SK-N-MC (cell line): ENCODE measurements at regions not wholly inside any gene's neighbourhood (a gene's known extent, or its start where the extent isn't known, plus 50 kb on each side); places are given as distances from the start of the nearest gene placed in this dataset.

Experiments used
- DNase-seq: peaks from one replicate; pipeline ENCODE4 v3.0.0-alpha.2; 2011; ENCODE audit warnings: low read depth, low spot score
- H3K27ac ChIP-seq: fragments of 200-600 bp; sonication (generic); 2 replicates; pipeline ENCODE4 v1.5.1; 2016; ENCODE audit warnings: mixed run types
- H3K36me3 ChIP-seq: fragments of 200-600 bp; sonication (generic); 2 replicates; pipeline ENCODE4 v1.6.1; 2017; ENCODE audit warnings: antibody characterized with exemption, low read length, mixed read lengths; ENCODE audit not compliant: insufficient read depth
- H3K4me3 ChIP-seq: fragments of 200-600 bp; sonication (generic); 2 replicates; pipeline ENCODE4 v1.5.1; 2016
- H3K9ac ChIP-seq: fragments of 200-600 bp; sonication (generic); 2 replicates; pipeline ENCODE4 v1.8.0; 2017; ENCODE audit warnings: mixed run types, mixed read lengths; ENCODE audit not compliant: insufficient read length
- H3K9me3 ChIP-seq: fragments of 200-600 bp; sonication (generic); 2 replicates; pipeline ENCODE4 v1.6.1; 2017; ENCODE audit warnings: low read depth, mild to moderate bottlenecking, antibody characterized with exemption, low read length, moderate library complexity, mixed read lengths
- EZH2 ChIP-seq: fragments of 200-600 bp; sonication (generic); IDR thresholded peaks from one replicate; pipeline ENCODE4 v1.6.1; 2017; ENCODE audit warnings: antibody characterized with exemption
- FOXP2 ChIP-seq: optimal IDR thresholded peaks from 2 replicates; pipeline ENCODE3; 2011; ENCODE audit warnings: mild to moderate bottlenecking, moderate library complexity; ENCODE audit not compliant: insufficient read depth; ENCODE audit errors: extremely low read length, control extremely low read depth
- POLR2AphosphoS5 ChIP-seq: IDR thresholded peaks from 2 replicates; pipeline ENCODE4 v1.6.1; 2012; ENCODE audit warnings: mild to moderate bottlenecking, low read depth, low read length, borderline replicate concordance

- Histone ChIP-seq H3K27ac (no peak overlapping the region), H3K9me3 (no peaks in the 10 kb centered on the region), H3K9ac (no peak overlapping the region), H3K4me3 (no peak overlapping the region), H3K36me3 (no peaks in the 10 kb centered on the region)
- TF ChIP-seq POLR2AphosphoS5, result no peak
- no peak for TF ChIP-seq FOXP2
- TF ChIP-seq EZH2, result no peak
- no peak for DNase-seq
Measured at GRCh38 chr15:39486621-39487457, 94.0 kb upstream of the THBS1 start.

- no peak overlapping the region for H3K27ac ChIP-seq
- H3K9me3 ChIP-seq, result no peaks in the 10 kb centered on the region
- no peak overlapping the region for H3K4me3 ChIP-seq
- H3K9ac ChIP-seq, result no peak overlapping the region
- TF ChIP-seq EZH2, result no peak
- no peak for TF ChIP-seq FOXP2
- TF ChIP-seq POLR2AphosphoS5, result no peak
- DNase-seq, result no peak
- no peaks in the 10 kb centered on the region for H3K36me3 ChIP-seq
Measured at GRCh38 chr15:39487458-39487735, 93.5 kb upstream of the THBS1 start.

- H3K9me3 ChIP-seq, result no peaks in the 10 kb centered on the region
- H3K36me3 ChIP-seq, result no peaks in the 10 kb centered on the region
- no peak overlapping the region for H3K9ac ChIP-seq
- no peak overlapping the region for H3K4me3 ChIP-seq
- TF ChIP-seq FOXP2 (no peak), EZH2 (no peak), POLR2AphosphoS5 (no peak)
- no peak for DNase-seq
- H3K27ac ChIP-seq, result no peak overlapping the region
Measured at GRCh38 chr15:39488516-39488915, 92.4 kb upstream of the THBS1 start.

- no peak overlapping the region for H3K27ac ChIP-seq
- no peak overlapping the region for H3K4me3 ChIP-seq
- H3K9me3 ChIP-seq, result no peaks in the 10 kb centered on the region
- H3K9ac ChIP-seq, result no peak overlapping the region
- no peak for TF ChIP-seq POLR2AphosphoS5
- no peak for TF ChIP-seq EZH2
- no peak for TF ChIP-seq FOXP2
- DNase-seq, result no peak
- H3K36me3 ChIP-seq, result no peaks in the 10 kb centered on the region
Measured at GRCh38 chr15:39488961-39489360, 91.9 kb upstream of the THBS1 start.

GRCh38 chr15:39491115-39491885 is 89.6 kb upstream of the THBS1 start:
- no peak for DNase-seq
- Histone ChIP-seq H3K27ac (no peak overlapping the region), H3K4me3 (no peak overlapping the region), H3K36me3 (no peaks in the 10 kb centered on the region), H3K9ac (no peak overlapping the region), H3K9me3 (no peaks in the 10 kb centered on the region)
- TF ChIP-seq POLR2AphosphoS5, result no peak
- no peak for TF ChIP-seq EZH2
- no peak for TF ChIP-seq FOXP2

GRCh38 chr15:39491886-39492490 is 88.9 kb upstream of the THBS1 start:
- no peak for TF ChIP-seq FOXP2
- no peak for TF ChIP-seq EZH2
- TF ChIP-seq POLR2AphosphoS5, result no peak
- Histone ChIP-seq H3K27ac (no peak overlapping the region), H3K9ac (no peak overlapping the region), H3K9me3 (no peaks in the 10 kb centered on the region), H3K36me3 (no peaks in the 10 kb centered on the region), H3K4me3 (no peak overlapping the region)
- DNase-seq, result no peak

- no peak for TF ChIP-seq POLR2AphosphoS5
- TF ChIP-seq FOXP2, result no peak
- TF ChIP-seq EZH2, result no peak
- Histone ChIP-seq H3K4me3 (no peak overlapping the region), H3K27ac (no peak overlapping the region), H3K36me3 (no peaks in the 10 kb centered on the region), H3K9ac (no peak overlapping the region), H3K9me3 (no peaks in the 10 kb centered on the region)
- DNase-seq, result no peak
Measured at GRCh38 chr15:39493424-39494067, 87.3 kb upstream of the THBS1 start.

GRCh38 chr15:39494462-39494861 is 86.4 kb upstream of the THBS1 start:
- no peak for DNase-seq
- Histone ChIP-seq H3K4me3 (no peak overlapping the region), H3K36me3 (no peaks in the 10 kb centered on the region), H3K9me3 (no peaks in the 10 kb centered on the region), H3K27ac (no peak overlapping the region), H3K9ac (no peak overlapping the region)
- TF ChIP-seq EZH2, result no peak
- TF ChIP-seq FOXP2, result no peak
- no peak for TF ChIP-seq POLR2AphosphoS5
